GM12873 (cell line): ENCODE measurements at regions not wholly inside any gene's neighbourhood (a gene's known extent, or its start where the extent isn't known, plus 50 kb on each side); places are given as distances from the start of the nearest gene placed in this dataset.

Experiments
- TF ChIP-seq, protein P1 (sequence below): IDR thresholded peaks from 2 replicates; pipeline ENCODE4 v1.5.1; 2012; ENCODE audit warnings: low read depth, mild to moderate bottlenecking, moderate library complexity, low read length, control low read depth; ENCODE audit not compliant: insufficient read depth; ENCODE audit errors: missing control alignments

DNA sequence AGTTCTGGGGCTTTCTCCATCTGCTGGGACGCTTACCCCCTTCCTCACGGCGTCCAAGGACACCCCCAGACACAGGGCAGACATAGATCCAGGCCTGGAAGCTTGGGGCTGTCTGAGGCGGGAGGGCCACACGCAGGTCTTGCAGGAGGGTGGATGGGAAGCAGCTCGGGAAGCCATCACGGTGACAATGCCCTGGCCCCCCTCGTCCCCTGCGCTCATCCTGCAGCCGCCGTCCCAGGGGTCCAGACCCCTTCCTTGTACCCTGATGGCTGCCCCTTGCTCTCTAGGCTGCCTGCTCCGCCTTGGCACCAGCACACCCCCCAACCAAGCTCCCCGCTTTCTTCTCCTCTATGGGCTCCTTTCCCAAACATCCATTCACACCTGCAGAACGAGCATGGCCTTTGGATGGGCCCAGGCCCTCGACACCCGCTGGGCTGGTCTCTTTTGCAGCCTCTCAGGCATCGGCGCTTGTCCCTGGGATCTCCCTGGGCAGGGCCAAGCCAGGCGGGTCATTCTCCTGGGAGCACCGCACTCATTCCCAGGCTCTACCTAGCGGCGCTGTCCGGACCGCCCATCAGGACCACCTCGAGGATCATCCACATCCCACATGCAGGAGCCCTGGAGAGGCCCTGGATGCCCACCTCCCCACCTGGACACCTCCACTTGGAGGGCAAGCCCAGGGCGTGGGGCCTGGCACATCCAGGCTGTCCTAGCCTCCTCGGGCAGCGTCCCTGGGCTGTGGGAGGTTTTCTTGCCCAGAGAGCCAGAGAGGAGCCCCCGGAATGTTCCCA lies 274.9 kb downstream of the NDUFA10 start:
- TF ChIP-seq, protein P1, sequence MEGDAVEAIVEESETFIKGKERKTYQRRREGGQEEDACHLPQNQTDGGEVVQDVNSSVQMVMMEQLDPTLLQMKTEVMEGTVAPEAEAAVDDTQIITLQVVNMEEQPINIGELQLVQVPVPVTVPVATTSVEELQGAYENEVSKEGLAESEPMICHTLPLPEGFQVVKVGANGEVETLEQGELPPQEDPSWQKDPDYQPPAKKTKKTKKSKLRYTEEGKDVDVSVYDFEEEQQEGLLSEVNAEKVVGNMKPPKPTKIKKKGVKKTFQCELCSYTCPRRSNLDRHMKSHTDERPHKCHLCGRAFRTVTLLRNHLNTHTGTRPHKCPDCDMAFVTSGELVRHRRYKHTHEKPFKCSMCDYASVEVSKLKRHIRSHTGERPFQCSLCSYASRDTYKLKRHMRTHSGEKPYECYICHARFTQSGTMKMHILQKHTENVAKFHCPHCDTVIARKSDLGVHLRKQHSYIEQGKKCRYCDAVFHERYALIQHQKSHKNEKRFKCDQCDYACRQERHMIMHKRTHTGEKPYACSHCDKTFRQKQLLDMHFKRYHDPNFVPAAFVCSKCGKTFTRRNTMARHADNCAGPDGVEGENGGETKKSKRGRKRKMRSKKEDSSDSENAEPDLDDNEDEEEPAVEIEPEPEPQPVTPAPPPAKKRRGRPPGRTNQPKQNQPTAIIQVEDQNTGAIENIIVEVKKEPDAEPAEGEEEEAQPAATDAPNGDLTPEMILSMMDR, result no peak

DNA sequence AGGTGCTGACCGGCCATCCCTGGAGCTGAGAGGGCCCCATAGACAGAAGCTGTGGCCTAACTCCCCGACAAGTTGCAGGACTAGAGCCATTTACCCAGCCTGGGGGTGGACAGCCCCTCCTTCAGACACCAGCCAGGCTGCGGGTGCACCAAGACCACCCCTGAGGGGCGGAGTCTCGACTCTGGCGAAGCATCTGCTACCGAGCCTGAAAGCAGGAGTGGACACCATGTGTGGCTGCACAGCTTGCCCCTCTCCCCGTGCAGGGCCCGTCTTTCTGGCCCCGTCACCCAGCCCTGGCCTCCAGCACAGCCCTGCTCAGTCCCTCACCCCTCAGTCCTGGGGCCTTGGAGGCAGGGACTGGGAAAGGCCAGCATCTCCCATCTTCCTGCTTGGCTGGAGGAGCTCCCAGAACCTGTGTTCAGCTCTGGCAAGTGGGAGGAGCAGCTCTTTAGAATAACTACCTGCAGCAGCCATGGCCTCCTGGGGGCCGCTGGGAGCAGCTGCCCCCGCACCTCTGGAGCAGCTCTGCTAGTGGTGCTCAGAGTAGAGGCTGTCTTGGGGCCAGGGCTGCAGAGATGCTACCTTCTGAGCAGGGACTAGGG lies 275.8 kb downstream of the NDUFA10 start:
- TF ChIP-seq, protein P1, result no peak

DNA sequence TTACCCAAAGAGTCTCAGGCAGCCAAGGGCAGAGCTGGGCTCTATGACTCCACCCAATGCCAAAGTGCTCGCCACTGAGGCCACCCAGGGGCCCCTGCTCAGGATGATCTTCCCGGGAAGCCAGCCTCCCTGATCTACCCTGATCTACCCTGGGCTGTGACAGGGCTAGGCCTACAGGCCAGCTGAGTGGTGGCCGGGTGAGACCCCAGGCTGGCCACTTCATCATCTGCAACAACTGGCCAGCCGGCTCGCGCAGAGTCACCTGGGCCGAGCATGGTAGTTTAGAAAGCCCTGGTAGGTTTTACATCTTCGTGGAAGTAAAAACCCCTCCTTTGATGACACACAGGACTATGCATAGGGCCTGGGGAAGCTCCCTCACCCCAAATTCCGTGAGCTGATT lies 276.3 kb downstream of the NDUFA10 start:
- TF ChIP-seq, protein P1, result no peak

DNA sequence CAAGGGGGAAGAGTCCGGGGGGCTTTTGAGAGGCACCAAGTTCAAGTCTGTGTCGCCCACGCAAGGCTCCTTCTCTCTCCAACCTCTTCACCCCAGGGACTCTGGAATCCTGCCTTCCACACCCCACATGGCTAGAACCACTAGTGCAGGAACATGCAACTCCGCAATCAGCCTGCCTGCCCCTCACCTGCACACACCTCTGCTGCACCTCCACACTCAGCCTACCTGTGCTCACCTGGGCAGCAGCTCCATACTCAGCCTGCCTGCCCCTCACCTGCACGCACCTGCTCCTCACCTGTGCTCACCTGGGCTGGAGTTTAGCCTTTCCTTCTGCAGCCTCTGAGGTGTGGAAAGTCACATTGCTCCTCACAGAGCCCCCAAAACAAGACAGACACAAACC lies 277.4 kb downstream of the NDUFA10 start:
- TF ChIP-seq, protein P1, result no peak

DNA sequence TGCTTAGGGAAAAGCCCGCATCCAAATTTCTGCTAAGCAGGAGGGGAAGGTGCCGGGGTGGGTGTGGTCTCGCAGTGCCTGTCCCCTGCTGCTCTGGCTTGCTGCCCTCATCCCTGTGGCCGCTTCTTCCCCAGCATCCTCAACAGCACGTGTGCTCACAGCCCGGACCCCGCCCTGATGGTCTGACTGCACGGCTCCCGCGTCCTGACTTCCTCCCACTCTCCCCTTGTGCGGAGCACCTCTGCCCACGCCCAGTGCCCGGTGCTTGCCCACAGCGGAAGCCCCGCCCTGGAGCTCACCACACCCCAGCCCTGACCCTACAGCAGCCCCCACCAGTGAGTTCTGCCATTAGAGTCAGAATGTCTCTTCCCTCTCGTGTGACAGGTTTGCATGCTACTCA lies 277.9 kb downstream of the NDUFA10 start:
- TF ChIP-seq, protein P1, result no peak

DNA sequence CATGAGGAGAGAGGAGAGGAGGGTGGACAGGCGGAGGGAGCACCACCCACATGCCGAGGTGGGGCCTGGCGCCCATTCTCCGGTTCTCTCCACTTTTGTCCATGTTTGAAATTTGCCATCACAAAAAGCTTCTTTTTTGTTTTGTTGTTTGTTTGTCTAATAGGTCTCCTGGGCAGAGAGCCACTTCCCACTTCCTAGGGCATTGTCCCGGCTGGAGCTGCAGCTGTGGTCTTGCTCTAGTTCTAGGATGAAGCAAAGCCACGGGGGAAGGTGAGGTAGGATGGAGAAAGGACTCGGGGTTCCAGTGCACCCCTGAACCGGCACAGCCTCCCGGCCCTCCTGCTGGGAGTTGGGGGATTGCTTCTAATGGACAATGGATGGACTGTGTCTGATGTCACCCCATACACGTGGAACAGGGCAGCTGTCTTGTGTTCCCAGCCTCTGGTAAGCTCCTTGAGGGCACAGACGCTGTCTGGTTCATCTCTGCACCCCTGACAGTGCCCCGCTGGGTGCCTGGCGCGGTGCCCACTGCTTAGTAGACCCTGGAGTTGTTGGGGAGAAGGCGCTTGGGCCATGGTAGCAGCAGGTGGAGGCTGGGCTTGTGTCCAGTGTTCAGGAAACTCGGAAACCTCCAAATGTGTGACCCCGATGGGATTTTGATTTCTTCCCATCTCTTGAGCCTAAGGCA lies 278.4 kb downstream of the NDUFA10 start:
- TF ChIP-seq, protein P1, result no peak

DNA sequence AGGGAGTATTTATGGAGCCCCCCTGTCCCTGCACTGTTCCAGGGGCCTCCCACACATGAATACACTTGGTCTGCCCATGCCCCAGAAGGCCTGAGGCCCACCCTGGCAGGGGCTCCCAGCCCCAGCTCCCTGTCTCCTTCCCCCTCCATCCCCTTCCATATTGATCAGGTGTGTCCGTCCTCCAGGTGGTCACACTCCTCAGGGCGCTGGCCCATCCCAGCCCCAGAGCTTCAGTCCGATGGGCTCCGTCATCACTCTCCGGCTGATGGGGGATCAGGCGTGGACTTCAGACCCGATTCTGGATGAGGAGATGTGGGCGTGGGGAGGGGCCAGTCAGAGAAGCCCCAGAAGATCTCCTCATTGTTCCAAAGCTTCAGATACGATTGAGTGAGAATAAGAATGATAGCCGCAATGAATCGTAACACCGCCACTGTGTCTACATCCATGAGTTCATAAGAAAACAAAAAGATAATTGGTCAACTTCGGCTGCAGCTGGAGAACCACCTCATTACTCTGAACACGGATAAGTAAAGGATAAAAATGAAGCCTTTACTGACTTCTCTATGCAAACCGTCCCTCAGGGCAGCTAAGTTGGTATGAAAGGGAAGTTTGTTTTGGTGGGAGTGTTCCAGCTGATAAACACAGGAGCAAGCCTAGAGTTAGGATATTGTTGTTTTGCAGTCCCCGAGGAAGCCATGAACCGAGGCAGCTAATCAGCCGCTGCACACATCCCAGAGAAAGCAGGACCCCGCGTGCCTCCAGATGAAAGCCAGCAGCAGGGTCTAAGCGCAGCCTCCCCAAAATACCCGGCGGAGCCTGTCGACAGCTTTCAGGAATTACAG lies 279.5 kb downstream of the NDUFA10 start:
- TF ChIP-seq, protein P1, result no peak
